ENCODE measurements at regions not wholly inside any gene's neighbourhood (a gene's known extent, or its start where the extent isn't known, plus 50 kb on each side); places are given as distances from the start of the nearest gene placed in this dataset.

GRCh38 chr6:66128656-66129055 lies 421.6 kb upstream of the EYS start:
- TF ChIP-seq CTCF (IDR thresholded peaks at IDR 0.05): no peak

GRCh38 chr6:66128243-66128642 lies 421.2 kb upstream of the EYS start:
- no peak overlapping the region for H3K27ac ChIP-seq
- H3K4me1 ChIP-seq (ENCODE audit: control insufficient read depth in 1 of 2, low read depth in 2 of 2): no peaks in the 10 kb centered on the region
- H3K36me3 ChIP-seq: no peaks in the 10 kb centered on the region
- TF ChIP-seq CTCF (IDR thresholded peaks at IDR 0.05): no peak
- H3K27me3 ChIP-seq (replicated peaks; ENCODE audit: insufficient read depth): no peaks in the 10 kb centered on the region
- no peaks in the 10 kb centered on the region for H3K9me3 ChIP-seq
- no peak for DNase-seq (ENCODE audit: low spot score)
- H3K4me3 ChIP-seq: no peak overlapping the region
- ATAC-seq (ENCODE audit: insufficient number of reproducible peaks, low FRiP score, low read depth): no peak

More at GRCh38 chr6:66128656-66129055, 421.6 kb upstream of the EYS start:
- Histone ChIP-seq H3K9me3 (no peaks in the 10 kb centered on the region), H3K36me3 (no peaks in the 10 kb centered on the region), H3K27me3 (replicated peaks; ENCODE audit: insufficient read depth) (no peaks in the 10 kb centered on the region), H3K4me1 (ENCODE audit: control insufficient read depth in 1 of 2, low read depth in 2 of 2) (no peaks in the 10 kb centered on the region), H3K4me3 (no peak overlapping the region), H3K27ac (no peak overlapping the region)
- ATAC-seq (ENCODE audit: insufficient number of reproducible peaks, low FRiP score, low read depth): no peak
- no peak for DNase-seq (ENCODE audit: low spot score)

- H3K27me3 ChIP-seq (replicated peaks; ENCODE audit: insufficient read depth): no peaks in the 10 kb centered on the region
- DNase-seq (ENCODE audit: low spot score): no peak
- no peak overlapping the region for H3K4me3 ChIP-seq
- no peaks in the 10 kb centered on the region for H3K4me1 ChIP-seq (ENCODE audit: control insufficient read depth in 1 of 2, low read depth in 2 of 2)
- no peak overlapping the region for H3K27ac ChIP-seq
- TF ChIP-seq CTCF (IDR thresholded peaks at IDR 0.05): no peak
- no peak for ATAC-seq (ENCODE audit: insufficient number of reproducible peaks, low FRiP score, low read depth)
- no peaks in the 10 kb centered on the region for H3K9me3 ChIP-seq
- H3K36me3 ChIP-seq: no peaks in the 10 kb centered on the region
Observed at GRCh38 chr6:66127061-66127460, 420.0 kb upstream of the EYS start.

- no peaks in the 10 kb centered on the region for H3K36me3 ChIP-seq
- no peak for ATAC-seq (ENCODE audit: insufficient number of reproducible peaks, low FRiP score, low read depth)
- H3K27me3 ChIP-seq (replicated peaks; ENCODE audit: insufficient read depth): no peaks in the 10 kb centered on the region
- H3K9me3 ChIP-seq: no peaks in the 10 kb centered on the region
- TF ChIP-seq CTCF (IDR thresholded peaks at IDR 0.05): no peak
- H3K4me1 ChIP-seq (ENCODE audit: control insufficient read depth in 1 of 2, low read depth in 2 of 2): no peaks in the 10 kb centered on the region
- no peak overlapping the region for H3K4me3 ChIP-seq
- no peak overlapping the region for H3K27ac ChIP-seq
- DNase-seq (ENCODE audit: low spot score): no peak
Observed at GRCh38 chr6:66126358-66126757, 419.3 kb upstream of the EYS start.

GRCh38 chr6:66103954-66104353 lies 396.9 kb upstream of the EYS start:
- Histone ChIP-seq H3K9me3 (no peaks in the 10 kb centered on the region), H3K4me3 (no peak overlapping the region), H3K27me3 (replicated peaks; ENCODE audit: insufficient read depth) (no peaks in the 10 kb centered on the region), H3K4me1 (ENCODE audit: control insufficient read depth in 1 of 2, low read depth in 2 of 2) (no peaks in the 10 kb centered on the region), H3K36me3 (no peaks in the 10 kb centered on the region), H3K27ac (no peak overlapping the region)
- TF ChIP-seq CTCF (IDR thresholded peaks at IDR 0.05): no peak
- DNase-seq (ENCODE audit: low spot score) (no peak), ATAC-seq (ENCODE audit: insufficient number of reproducible peaks, low FRiP score, low read depth) (no peak)

Data from thoracic aorta (tissue), 2 donors.